ENCODE measurements at regions not wholly inside any gene's neighbourhood (a gene's known extent, or its start where the extent isn't known, plus 50 kb on each side); places are given as distances from the start of the nearest gene placed in this dataset.

DNA sequence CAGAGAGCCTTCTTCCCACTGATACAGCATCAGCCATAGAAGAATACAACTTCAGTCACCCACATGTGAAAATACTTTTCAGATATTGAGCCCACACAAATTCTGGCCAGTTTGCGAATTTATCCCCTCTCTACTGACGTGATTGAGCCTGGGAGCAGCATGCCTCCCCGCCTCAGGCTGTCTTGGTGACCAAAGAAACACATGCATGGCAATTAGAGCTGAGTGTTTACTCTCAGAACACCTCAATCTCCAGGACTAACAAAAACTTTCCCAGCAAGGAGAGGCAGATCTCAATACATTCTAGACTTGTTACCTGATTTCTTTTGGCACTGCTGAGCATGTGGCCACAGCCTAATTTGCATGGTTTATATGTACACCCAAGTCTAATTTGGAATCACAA, 122.5 kb downstream of the TMEM26 start:
- no peak for ATAC-seq (ENCODE audit: low read depth)
- in situ Hi-C loops (cut with MboI; ENCODE audit: low sequenced_read_pairs) = no loop called here
- Histone ChIP-seq H3K9me1 (ENCODE audit: insufficient read depth, low read length) (no peaks in the 10 kb centered on the region), H3K27me3 (ENCODE audit: control insufficient read depth, insufficient read depth, low read length) (no peaks in the 10 kb centered on the region), H4K8ac (ENCODE audit: low read depth in 2 of 2, low read length in 2 of 2) (no peak overlapping the region), H3K9ac (ENCODE audit: low read depth, low read length) (no peak overlapping the region), H2BK20ac (ENCODE audit: low read depth, low read length) (no peak overlapping the region), H3K79me1 (ENCODE audit: low read depth in 1 of 2, low read length in 2 of 2) (no peaks in the 10 kb centered on the region), H3K4me3 (ENCODE audit: insufficient read depth, low read depth, low read length) (no peak overlapping the region), H3K23ac (ENCODE audit: low read depth, low read length) (no peak overlapping the region), H2AK5ac (ENCODE audit: low read depth, low read length) (no peak overlapping the region), H4K5ac (ENCODE audit: low read depth, low read length) (no peak overlapping the region), H2BK5ac (ENCODE audit: low read depth, low read length, poor library complexity, severe bottlenecking) (no peak overlapping the region), H3K4me1 (ENCODE audit: control insufficient read depth, insufficient read depth, low read length) (no peaks in the 10 kb centered on the region), H3K4me2 (ENCODE audit: low read depth, low read length) (no peak overlapping the region), H3K27ac (ENCODE audit: insufficient read depth, low read length) (no peak overlapping the region), H4K20me1 (ENCODE audit: insufficient read depth, low read length) (no peaks in the 10 kb centered on the region), H3K14ac (replicated peaks; ENCODE audit: low read depth, low read length) (no peak overlapping the region), H3K9me3 (ENCODE audit: control insufficient read depth, insufficient read depth, low read length) (no peaks in the 10 kb centered on the region), H2BK120ac (ENCODE audit: low read depth, low read length) (no peak overlapping the region), H3K18ac (ENCODE audit: low read depth, low read length) (no peak overlapping the region), H2AK9ac (replicated peaks; ENCODE audit: low read depth, low read length, poor library complexity) (no peak overlapping the region), H3K56ac (ENCODE audit: extremely low read depth, insufficient read depth, low read length) (no peak overlapping the region), H3K36me3 (ENCODE audit: control insufficient read depth, insufficient read depth, low read length) (no peaks in the 10 kb centered on the region), H2AFZ (replicated peaks; ENCODE audit: low read length, poor library complexity) (no peak overlapping the region), H2BK15ac (ENCODE audit: low read depth, low read length) (no peak overlapping the region), H3K4ac (ENCODE audit: low read depth, low read length) (no peak overlapping the region), H4K91ac (ENCODE audit: insufficient read depth, low read depth, low read length) (no peak overlapping the region)
- TF ChIP-seq, protein P1, sequence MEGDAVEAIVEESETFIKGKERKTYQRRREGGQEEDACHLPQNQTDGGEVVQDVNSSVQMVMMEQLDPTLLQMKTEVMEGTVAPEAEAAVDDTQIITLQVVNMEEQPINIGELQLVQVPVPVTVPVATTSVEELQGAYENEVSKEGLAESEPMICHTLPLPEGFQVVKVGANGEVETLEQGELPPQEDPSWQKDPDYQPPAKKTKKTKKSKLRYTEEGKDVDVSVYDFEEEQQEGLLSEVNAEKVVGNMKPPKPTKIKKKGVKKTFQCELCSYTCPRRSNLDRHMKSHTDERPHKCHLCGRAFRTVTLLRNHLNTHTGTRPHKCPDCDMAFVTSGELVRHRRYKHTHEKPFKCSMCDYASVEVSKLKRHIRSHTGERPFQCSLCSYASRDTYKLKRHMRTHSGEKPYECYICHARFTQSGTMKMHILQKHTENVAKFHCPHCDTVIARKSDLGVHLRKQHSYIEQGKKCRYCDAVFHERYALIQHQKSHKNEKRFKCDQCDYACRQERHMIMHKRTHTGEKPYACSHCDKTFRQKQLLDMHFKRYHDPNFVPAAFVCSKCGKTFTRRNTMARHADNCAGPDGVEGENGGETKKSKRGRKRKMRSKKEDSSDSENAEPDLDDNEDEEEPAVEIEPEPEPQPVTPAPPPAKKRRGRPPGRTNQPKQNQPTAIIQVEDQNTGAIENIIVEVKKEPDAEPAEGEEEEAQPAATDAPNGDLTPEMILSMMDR (conservative IDR thresholded peaks at IDR 0.05; ENCODE audit: low read depth, low read length) = no peak
- TF ChIP-seq SMC3 (IDR thresholded peaks at IDR 0.05; ENCODE audit: low read depth, low read length) (no peak), MAFK (IDR thresholded peaks at IDR 0.05; ENCODE audit: low read depth, low read length) (no peak), BHLHE40 (IDR thresholded peaks at IDR 0.05; ENCODE audit: low read depth, low read length) (no peak), RCOR1 (IDR thresholded peaks at IDR 0.05; ENCODE audit: insufficient replicate concordance, low read length) (no peak), RAD21 (IDR thresholded peaks at IDR 0.05; ENCODE audit: low read length) (no peak), NFE2L2 (IDR thresholded peaks at IDR 0.05; ENCODE audit: low read depth, low read length) (no peak), MAZ (IDR thresholded peaks at IDR 0.05; ENCODE audit: borderline replicate concordance, low read depth, low read length) (no peak), POLR2A (IDR thresholded peaks at IDR 0.05; ENCODE audit: low read depth, low read length) (no peak), RFX5 (IDR thresholded peaks at IDR 0.05; ENCODE audit: low read depth, low read length) (no peak), CEBPB (IDR thresholded peaks at IDR 0.05; ENCODE audit: low read depth, low read length) (no peak), FOS (IDR thresholded peaks at IDR 0.05; ENCODE audit: low read depth, low read length) (no peak), CHD1 (IDR thresholded peaks at IDR 0.05; ENCODE audit: low read depth, low read length) (no peak), MXI1 (IDR thresholded peaks at IDR 0.05; ENCODE audit: borderline replicate concordance, low read depth, low read length) (no peak)
- TF ChIP-seq, protein P2, sequence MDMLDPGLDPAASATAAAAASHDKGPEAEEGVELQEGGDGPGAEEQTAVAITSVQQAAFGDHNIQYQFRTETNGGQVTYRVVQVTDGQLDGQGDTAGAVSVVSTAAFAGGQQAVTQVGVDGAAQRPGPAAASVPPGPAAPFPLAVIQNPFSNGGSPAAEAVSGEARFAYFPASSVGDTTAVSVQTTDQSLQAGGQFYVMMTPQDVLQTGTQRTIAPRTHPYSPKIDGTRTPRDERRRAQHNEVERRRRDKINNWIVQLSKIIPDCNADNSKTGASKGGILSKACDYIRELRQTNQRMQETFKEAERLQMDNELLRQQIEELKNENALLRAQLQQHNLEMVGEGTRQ (IDR thresholded peaks at IDR 0.05; ENCODE audit: low read depth, low read length) = no peak
- TF ChIP-seq, protein P3, sequence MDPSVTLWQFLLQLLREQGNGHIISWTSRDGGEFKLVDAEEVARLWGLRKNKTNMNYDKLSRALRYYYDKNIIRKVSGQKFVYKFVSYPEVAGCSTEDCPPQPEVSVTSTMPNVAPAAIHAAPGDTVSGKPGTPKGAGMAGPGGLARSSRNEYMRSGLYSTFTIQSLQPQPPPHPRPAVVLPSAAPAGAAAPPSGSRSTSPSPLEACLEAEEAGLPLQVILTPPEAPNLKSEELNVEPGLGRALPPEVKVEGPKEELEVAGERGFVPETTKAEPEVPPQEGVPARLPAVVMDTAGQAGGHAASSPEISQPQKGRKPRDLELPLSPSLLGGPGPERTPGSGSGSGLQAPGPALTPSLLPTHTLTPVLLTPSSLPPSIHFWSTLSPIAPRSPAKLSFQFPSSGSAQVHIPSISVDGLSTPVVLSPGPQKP (IDR thresholded peaks at IDR 0.05; ENCODE audit: borderline replicate concordance, low read depth, low read length) = no peak
- DNase-seq = no peak
- 43% methylated on average over 3 of the region's 3 CpGs; no CpG with 5 or more reads in 1 of the 2 experiments for WGBS, 2 experiments (ENCODE audit: extremely low coverage in 2 of 2, insufficient read length in 1 of 2)
- intact Hi-C loops (cut with micrococcal nuclease) = no loop called here
- BruUV-seq (replicated peaks) = no TSS peak
- ChIA-PET POLR2A (ENCODE audit: unreplicated experiment) (no interaction called here), CTCF (no interaction called here)
- dilution Hi-C loops (cut with HindIII; ENCODE audit: low sequenced_read_pairs, unreplicated experiment) = no loop called here
